ENCODE measurements at regions not wholly inside any gene's neighbourhood (a gene's known extent, or its start where the extent isn't known, plus 50 kb on each side); places are given as distances from the start of the nearest gene placed in this dataset.

DNA sequence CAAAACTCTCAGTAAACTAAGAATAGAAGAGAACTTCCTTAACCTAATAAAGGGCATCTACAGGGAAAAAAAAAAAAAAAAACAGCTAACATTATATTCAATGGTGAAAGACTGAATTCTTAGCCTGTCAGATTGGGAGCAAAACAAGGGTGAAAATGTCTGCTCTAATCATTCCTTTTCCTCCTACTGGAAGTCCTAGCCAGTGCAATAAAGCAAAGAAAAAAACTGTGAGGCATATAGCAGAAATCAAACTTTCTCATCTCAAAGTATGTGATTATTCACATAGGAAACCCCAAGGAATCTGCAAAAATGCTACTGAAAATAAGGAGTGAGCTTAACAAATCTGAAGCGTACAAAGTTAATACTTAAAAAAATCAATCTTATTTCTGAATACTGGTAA, 170.7 kb downstream of the NUAK1 start:
- no peaks in the 10 kb centered on the region for H3K27me3 ChIP-seq (ENCODE audit: control insufficient read depth, insufficient read depth, low read length)
- TF ChIP-seq, protein P1, sequence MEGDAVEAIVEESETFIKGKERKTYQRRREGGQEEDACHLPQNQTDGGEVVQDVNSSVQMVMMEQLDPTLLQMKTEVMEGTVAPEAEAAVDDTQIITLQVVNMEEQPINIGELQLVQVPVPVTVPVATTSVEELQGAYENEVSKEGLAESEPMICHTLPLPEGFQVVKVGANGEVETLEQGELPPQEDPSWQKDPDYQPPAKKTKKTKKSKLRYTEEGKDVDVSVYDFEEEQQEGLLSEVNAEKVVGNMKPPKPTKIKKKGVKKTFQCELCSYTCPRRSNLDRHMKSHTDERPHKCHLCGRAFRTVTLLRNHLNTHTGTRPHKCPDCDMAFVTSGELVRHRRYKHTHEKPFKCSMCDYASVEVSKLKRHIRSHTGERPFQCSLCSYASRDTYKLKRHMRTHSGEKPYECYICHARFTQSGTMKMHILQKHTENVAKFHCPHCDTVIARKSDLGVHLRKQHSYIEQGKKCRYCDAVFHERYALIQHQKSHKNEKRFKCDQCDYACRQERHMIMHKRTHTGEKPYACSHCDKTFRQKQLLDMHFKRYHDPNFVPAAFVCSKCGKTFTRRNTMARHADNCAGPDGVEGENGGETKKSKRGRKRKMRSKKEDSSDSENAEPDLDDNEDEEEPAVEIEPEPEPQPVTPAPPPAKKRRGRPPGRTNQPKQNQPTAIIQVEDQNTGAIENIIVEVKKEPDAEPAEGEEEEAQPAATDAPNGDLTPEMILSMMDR (IDR thresholded peaks at IDR 0.05), result no peak
- no peak overlapping the region for H3K9ac ChIP-seq
- H3K4me1 ChIP-seq, result no peaks in the 10 kb centered on the region
- H3K4me2 ChIP-seq (ENCODE audit: low read length), result no peak overlapping the region
- no peaks in the 10 kb centered on the region for H3K9me3 ChIP-seq (ENCODE audit: control insufficient read depth, low read length)
- H3K79me2 ChIP-seq, result no peaks in the 10 kb centered on the region
- H3K36me3 ChIP-seq (ENCODE audit: control insufficient read depth, insufficient read depth, low read length), result no peaks in the 10 kb centered on the region
- no peak overlapping the region for H3K27ac ChIP-seq
- H3K4me3 ChIP-seq (ENCODE audit: low read depth, low read length), result no peak overlapping the region
- no peak overlapping the region for H2AFZ ChIP-seq

DNA sequence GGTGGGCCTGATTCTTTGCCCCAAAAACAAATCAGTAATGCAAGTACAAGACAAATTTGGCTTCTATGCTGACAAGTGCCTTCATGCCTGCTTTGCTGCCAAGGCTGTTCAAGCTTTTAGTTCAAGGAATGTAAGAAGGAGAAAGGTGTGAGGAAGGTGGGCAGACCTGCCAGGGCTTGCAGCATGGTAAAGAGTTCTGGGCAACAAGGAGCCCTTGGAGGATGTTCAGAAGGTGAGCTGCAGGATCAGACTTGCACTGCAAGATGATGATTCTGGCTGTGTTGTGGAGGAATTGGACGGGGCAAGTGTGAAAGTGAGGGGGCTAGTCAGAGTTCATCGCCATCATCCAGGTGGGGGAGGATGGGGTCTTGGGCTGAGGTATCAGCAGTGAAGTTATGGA, 167.9 kb downstream of the NUAK1 start:
- H3K4me2 ChIP-seq (ENCODE audit: low read length), result no peak overlapping the region
- no peaks in the 10 kb centered on the region for H3K79me2 ChIP-seq
- H3K9ac ChIP-seq, result no peak overlapping the region
- H3K4me1 ChIP-seq, result no peaks in the 10 kb centered on the region
- H3K27me3 ChIP-seq (ENCODE audit: control insufficient read depth, insufficient read depth, low read length), result no peaks in the 10 kb centered on the region
- no peak overlapping the region for H3K27ac ChIP-seq
- no peak overlapping the region for H3K4me3 ChIP-seq (ENCODE audit: low read depth, low read length)
- no peaks in the 10 kb centered on the region for H3K9me3 ChIP-seq (ENCODE audit: control insufficient read depth, low read length)
- no peak overlapping the region for H2AFZ ChIP-seq
- no peaks in the 10 kb centered on the region for H3K36me3 ChIP-seq (ENCODE audit: control insufficient read depth, insufficient read depth, low read length)
- TF ChIP-seq, protein P1 (IDR thresholded peaks at IDR 0.05), result no peak

DNA sequence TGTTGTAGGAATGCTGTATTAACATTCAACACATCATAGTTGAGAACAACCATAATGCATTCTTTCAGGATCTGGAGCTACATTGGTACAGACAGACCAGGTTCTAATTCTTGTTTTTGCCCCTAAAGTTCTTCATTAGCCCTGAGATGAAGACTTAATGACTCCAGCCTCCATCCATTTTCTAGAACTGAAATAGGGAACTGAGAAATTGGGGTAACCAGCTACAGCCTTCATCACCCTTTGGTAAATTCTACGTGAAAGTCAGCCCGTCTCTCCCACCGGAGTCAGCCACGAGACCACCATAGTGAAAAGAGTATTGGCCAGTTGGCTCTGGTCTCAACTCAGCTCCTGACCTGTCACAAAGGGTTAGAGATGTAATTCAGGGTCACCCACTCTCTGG, 164.0 kb downstream of the NUAK1 start:
- H3K27me3 ChIP-seq (ENCODE audit: control insufficient read depth, insufficient read depth, low read length), result no peaks in the 10 kb centered on the region

DNA sequence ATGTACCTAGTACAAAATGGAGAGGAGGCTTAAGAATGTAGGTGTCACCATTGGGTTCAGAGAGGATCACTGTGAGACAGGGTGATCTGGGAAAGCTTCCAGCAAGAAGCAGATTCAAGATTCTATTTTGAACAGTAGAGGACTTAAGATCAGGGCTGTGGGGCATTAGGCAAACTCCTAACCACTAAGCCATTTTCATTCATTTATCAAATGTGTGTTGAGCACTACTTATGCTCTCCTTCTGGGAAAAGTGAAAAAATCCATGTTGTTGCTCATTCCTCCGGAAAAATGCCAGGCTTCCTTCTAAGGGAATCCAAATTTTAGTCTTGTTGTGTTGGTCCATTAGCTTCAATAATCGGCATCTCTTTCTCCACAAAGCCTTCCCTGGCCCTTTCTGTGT, 163.4 kb downstream of the NUAK1 start:
- Histone ChIP-seq H3K36me3 (ENCODE audit: control insufficient read depth, insufficient read depth, low read length) (no peaks in the 10 kb centered on the region), H3K4me1 (peaks cover 11% of the 10 kb centered on the region), H3K79me2 (no peaks in the 10 kb centered on the region), H3K9ac (no peak overlapping the region), H3K4me3 (ENCODE audit: low read depth, low read length) (no peak overlapping the region), H3K4me2 (ENCODE audit: low read length) (no peak overlapping the region), H3K9me3 (ENCODE audit: control insufficient read depth, low read length) (no peaks in the 10 kb centered on the region), H3K27me3 (ENCODE audit: control insufficient read depth, insufficient read depth, low read length) (no peaks in the 10 kb centered on the region), H3K27ac (no peak overlapping the region), H2AFZ (no peak overlapping the region)
- TF ChIP-seq, protein P1 (IDR thresholded peaks at IDR 0.05), result no peak

More for the DNA sequence above, 164.0 kb downstream of the NUAK1 start:
- Histone ChIP-seq H3K9ac (no peak overlapping the region), H3K4me2 (ENCODE audit: low read length) (no peak overlapping the region), H3K4me3 (ENCODE audit: low read depth, low read length) (no peak overlapping the region), H3K79me2 (no peaks in the 10 kb centered on the region), H3K9me3 (ENCODE audit: control insufficient read depth, low read length) (no peaks in the 10 kb centered on the region), H3K27ac (no peak overlapping the region), H3K36me3 (ENCODE audit: control insufficient read depth, insufficient read depth, low read length) (no peaks in the 10 kb centered on the region), H3K4me1 (peaks cover 11% of the 10 kb centered on the region), H2AFZ (no peak overlapping the region)
- TF ChIP-seq, protein P1 (IDR thresholded peaks at IDR 0.05), result no peak

DNA sequence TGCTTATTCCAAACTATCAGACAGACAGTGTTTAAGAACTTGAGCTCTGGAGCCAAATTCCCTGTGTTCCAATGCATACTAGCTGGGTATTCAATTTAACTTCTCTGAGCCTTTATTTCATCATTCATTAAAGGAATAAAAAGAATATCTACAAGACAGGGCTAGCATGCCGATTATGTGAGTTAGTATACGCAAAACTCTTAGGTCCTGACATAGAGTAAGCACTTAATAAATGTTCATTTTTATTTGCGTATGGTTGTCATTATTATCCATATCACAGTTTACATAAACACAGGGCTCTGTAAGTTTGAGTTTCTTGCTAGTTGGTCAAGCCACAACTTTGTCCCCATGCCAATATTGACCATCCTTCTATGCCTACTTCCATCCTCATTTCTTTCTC, 161.5 kb downstream of the NUAK1 start:
- Histone ChIP-seq H3K27ac (no peak overlapping the region), H3K4me3 (ENCODE audit: low read depth, low read length) (no peak overlapping the region), H3K9me3 (ENCODE audit: control insufficient read depth, low read length) (no peaks in the 10 kb centered on the region), H3K9ac (no peak overlapping the region), H3K27me3 (ENCODE audit: control insufficient read depth, insufficient read depth, low read length) (no peaks in the 10 kb centered on the region), H3K79me2 (no peaks in the 10 kb centered on the region), H3K36me3 (ENCODE audit: control insufficient read depth, insufficient read depth, low read length) (no peaks in the 10 kb centered on the region), H3K4me1 (peaks cover 11% of the 10 kb centered on the region), H3K4me2 (ENCODE audit: low read length) (no peak overlapping the region), H2AFZ (no peak overlapping the region)
- TF ChIP-seq, protein P1 (IDR thresholded peaks at IDR 0.05), result no peak
